PC-3 (cell line): ENCODE measurements at regions not wholly inside any gene's neighbourhood (a gene's known extent, or its start where the extent isn't known, plus 50 kb on each side); places are given as distances from the start of the nearest gene placed in this dataset.

Experiments used
- ATAC-seq: fragments of 200-7000 bp; cut with Tn5 transposase; 2 replicates; pipeline ENCODE4 v1.9.1; 2020; ENCODE audit warnings: mild to moderate bottlenecking, moderate library complexity
- BruUV-seq: library from RNA; stranded (reverse); fragments of 400-500 nt; replicated peaks from 2 replicates; lab custom pipeline; 2021; lab: Mats Ljungman, UMichigan
- CTCF ChIA-PET: fragments of 300-600 bp; sonication (Branson Sonifier 250); formaldehyde crosslinking; loops from one replicate; lab custom pipeline; 2022; ENCODE audit warnings: antibody characterized with exemption; lab: Charles Lee
- POLR2A ChIA-PET: fragments of 300-600 bp; sonication (Branson Sonifier 250); formaldehyde crosslinking; loops from one replicate; lab custom pipeline; 2022; ENCODE audit warnings: antibody characterized with exemption; ENCODE audit not compliant: unreplicated experiment; lab: Charles Lee
- DNase-seq: peaks from one replicate; pipeline ENCODE4 v3.0.0-alpha.2; 2015
- H2AFZ ChIP-seq: fragments of 300-600 bp; sonication (generic); 2 replicates; pipeline ENCODE4 v1.6.0; 2016; ENCODE audit warnings: antibody characterized with exemption, low read length
- H3F3A ChIP-seq: fragments of 300-600 bp; sonication (generic); one replicate; pipeline ENCODE4 v1.6.0; 2017; ENCODE audit warnings: antibody characterized with exemption, low read length, control low read depth, mild to moderate bottlenecking; ENCODE audit not compliant: unreplicated experiment
- H3K27ac ChIP-seq: fragments of 300-600 bp; sonication (generic); 2 replicates; pipeline ENCODE4 v1.5.1; 2016; ENCODE audit warnings: mild to moderate bottlenecking, low read length
- H3K27me3 ChIP-seq: fragments of 300-600 bp; sonication (generic); 2 replicates; pipeline ENCODE4 v1.6.1; 2016; ENCODE audit warnings: low read length, mixed read lengths
- H3K36me3 ChIP-seq: fragments of 300-600 bp; sonication (generic); 2 replicates; pipeline ENCODE4 v1.6.1; 2016; ENCODE audit warnings: low read depth, mixed run types, low read length, mixed read lengths
- H3K4me1 ChIP-seq: fragments of 300-600 bp; sonication (generic); 2 replicates; pipeline ENCODE4 v1.5.1; 2016; ENCODE audit warnings: low read length; ENCODE audit not compliant: insufficient read depth
- H3K4me2 ChIP-seq: fragments of 300-600 bp; sonication (generic); 2 replicates; pipeline ENCODE4 v1.6.0; 2016; ENCODE audit warnings: low read length
- H3K4me3 ChIP-seq: fragments of 300-600 bp; sonication (generic); 2 replicates; pipeline ENCODE4 v1.5.1; 2016; ENCODE audit warnings: mild to moderate bottlenecking, low read length, mixed read lengths
- H3K79me2 ChIP-seq: fragments of 300-600 bp; sonication (generic); 2 replicates; pipeline ENCODE4 v1.6.1; 2017; ENCODE audit warnings: low read length, mixed read lengths
- H3K9ac ChIP-seq: fragments of 300-600 bp; sonication (generic); 2 replicates; pipeline ENCODE4 v1.6.0; 2016; ENCODE audit warnings: mild to moderate bottlenecking, low read length
- H3K9me2 ChIP-seq: fragments of 300-600 bp; sonication (generic); replicated peaks from 2 replicates; pipeline ENCODE4 v1.6.1; 2016; ENCODE audit warnings: mixed run types, low read length, mixed read lengths
- H3K9me3 ChIP-seq: fragments of 300-600 bp; sonication (generic); 2 replicates; pipeline ENCODE4 v1.6.1; 2016; ENCODE audit warnings: low read length, mixed read lengths
- H4K20me1 ChIP-seq: fragments of 300-600 bp; sonication (generic); 2 replicates; pipeline ENCODE4 v1.6.1; 2016; ENCODE audit warnings: low read length, mixed read lengths
- EZH2 ChIP-seq: fragments of 300-600 bp; sonication (generic); IDR thresholded peaks from one replicate; pipeline ENCODE4 v1.6.1; 2017; ENCODE audit warnings: antibody characterized with exemption, mild to moderate bottlenecking, low read length; ENCODE audit not compliant: unreplicated experiment
- EZH2phosphoT487 ChIP-seq: fragments of 300-600 bp; sonication (generic); IDR thresholded peaks from 2 replicates; pipeline ENCODE4 v1.6.1; 2018; ENCODE audit warnings: mild to moderate bottlenecking, antibody characterized with exemption, low read length, borderline replicate concordance
- intact Hi-C: fragments of 100-400 bp; cut with micrococcal nuclease; formaldehyde crosslinking; loops from 2 replicates; pipeline ENCODE4 v1.9.0; 2023
- TF ChIP-seq, protein P1 (sequence below): fragments of 300-600 bp; sonication (generic); conservative IDR thresholded peaks from 2 replicates; pipeline ENCODE4 v1.5.1; 2017; ENCODE audit warnings: antibody characterized with exemption, low read depth, mild to moderate bottlenecking, low read length

- Histone ChIP-seq H3K9me3 (no peaks in the 10 kb centered on the region), H3K4me3 (no peak overlapping the region), H3F3A (no peaks in the 10 kb centered on the region), H3K9me2 (no peaks in the 10 kb centered on the region), H3K4me2 (no peak overlapping the region), H3K79me2 (no peaks in the 10 kb centered on the region), H3K27ac (no peak overlapping the region), H3K36me3 (no peaks in the 10 kb centered on the region), H3K27me3 (peaks cover 7% of the 10 kb centered on the region; the same call in 1 of the 2 replicates), H2AFZ (no peak overlapping the region), H3K4me1 (no peaks in the 10 kb centered on the region), H4K20me1 (no peaks in the 10 kb centered on the region), H3K9ac (no peak overlapping the region)
- ATAC-seq, result no peak
- TF ChIP-seq, protein P1, sequence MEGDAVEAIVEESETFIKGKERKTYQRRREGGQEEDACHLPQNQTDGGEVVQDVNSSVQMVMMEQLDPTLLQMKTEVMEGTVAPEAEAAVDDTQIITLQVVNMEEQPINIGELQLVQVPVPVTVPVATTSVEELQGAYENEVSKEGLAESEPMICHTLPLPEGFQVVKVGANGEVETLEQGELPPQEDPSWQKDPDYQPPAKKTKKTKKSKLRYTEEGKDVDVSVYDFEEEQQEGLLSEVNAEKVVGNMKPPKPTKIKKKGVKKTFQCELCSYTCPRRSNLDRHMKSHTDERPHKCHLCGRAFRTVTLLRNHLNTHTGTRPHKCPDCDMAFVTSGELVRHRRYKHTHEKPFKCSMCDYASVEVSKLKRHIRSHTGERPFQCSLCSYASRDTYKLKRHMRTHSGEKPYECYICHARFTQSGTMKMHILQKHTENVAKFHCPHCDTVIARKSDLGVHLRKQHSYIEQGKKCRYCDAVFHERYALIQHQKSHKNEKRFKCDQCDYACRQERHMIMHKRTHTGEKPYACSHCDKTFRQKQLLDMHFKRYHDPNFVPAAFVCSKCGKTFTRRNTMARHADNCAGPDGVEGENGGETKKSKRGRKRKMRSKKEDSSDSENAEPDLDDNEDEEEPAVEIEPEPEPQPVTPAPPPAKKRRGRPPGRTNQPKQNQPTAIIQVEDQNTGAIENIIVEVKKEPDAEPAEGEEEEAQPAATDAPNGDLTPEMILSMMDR, result no peak
- no peak for TF ChIP-seq EZH2
- no peak for TF ChIP-seq EZH2phosphoT487
- intact Hi-C loops, result no loop called here
- CTCF ChIA-PET, result no interaction called here
- no peak for DNase-seq
- no TSS peak for BruUV-seq
- POLR2A ChIA-PET, result no interaction called here
Observed at GRCh38 chr4:121237069-121237399, 72.9 kb upstream of the TNIP3 start.

DNA sequence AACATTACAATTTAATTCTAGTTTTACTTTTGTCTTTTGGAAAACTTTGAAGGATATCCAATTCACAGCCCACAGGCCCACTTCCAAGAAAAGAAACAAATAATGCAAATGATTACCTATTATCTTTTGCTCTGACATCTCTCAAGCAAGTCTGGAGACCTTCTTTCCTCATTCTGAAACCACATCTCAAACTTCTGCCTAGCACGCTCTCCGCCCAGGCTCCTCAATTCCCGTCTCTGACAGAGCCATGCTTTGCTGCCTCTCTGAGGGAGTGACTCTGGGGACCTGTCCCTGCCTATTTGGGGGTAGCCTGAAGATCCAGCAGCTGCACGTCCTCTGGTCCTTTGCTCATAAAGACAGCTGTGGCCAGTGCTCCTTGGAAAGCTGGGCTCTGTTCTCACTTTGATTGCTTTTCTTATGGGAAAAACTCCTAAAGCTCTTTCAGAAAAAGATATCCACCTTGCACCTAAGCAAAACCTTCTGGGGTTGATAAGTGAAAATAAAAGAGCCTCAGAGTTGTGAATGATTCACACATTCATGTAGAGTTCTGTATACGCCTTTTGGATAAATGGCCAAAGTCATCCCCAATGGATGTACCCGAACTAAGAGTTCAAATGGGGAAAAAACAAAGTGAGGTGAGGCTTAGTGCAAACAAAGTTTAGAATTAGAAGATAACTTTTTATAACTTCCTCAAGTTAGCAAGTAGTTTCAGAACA lies 72.4 kb upstream of the TNIP3 start:
- no peak for ATAC-seq
- no peak for DNase-seq
- no peak overlapping the region for H3K9ac ChIP-seq
- H2AFZ ChIP-seq, result no peak overlapping the region
- H3K27me3 ChIP-seq, result peaks cover 7% of the 10 kb centered on the region; the same call in 1 of the 2 replicates
- no peaks in the 10 kb centered on the region for H3K9me3 ChIP-seq
- no peaks in the 10 kb centered on the region for H3K4me1 ChIP-seq
- H3F3A ChIP-seq, result no peaks in the 10 kb centered on the region
- no peaks in the 10 kb centered on the region for H3K9me2 ChIP-seq
- H4K20me1 ChIP-seq, result no peaks in the 10 kb centered on the region
- intact Hi-C loops, result no loop called here
- H3K27ac ChIP-seq, result no peak overlapping the region
- ChIA-PET CTCF (no interaction called here), POLR2A (no interaction called here)
- no peak for TF ChIP-seq EZH2phosphoT487
- no peak for TF ChIP-seq EZH2
- TF ChIP-seq, protein P1, result no peak
- H3K4me3 ChIP-seq, result no peak overlapping the region
- no peaks in the 10 kb centered on the region for H3K36me3 ChIP-seq
- BruUV-seq, result no TSS peak
- no peaks in the 10 kb centered on the region for H3K79me2 ChIP-seq
- no peak overlapping the region for H3K4me2 ChIP-seq

DNA sequence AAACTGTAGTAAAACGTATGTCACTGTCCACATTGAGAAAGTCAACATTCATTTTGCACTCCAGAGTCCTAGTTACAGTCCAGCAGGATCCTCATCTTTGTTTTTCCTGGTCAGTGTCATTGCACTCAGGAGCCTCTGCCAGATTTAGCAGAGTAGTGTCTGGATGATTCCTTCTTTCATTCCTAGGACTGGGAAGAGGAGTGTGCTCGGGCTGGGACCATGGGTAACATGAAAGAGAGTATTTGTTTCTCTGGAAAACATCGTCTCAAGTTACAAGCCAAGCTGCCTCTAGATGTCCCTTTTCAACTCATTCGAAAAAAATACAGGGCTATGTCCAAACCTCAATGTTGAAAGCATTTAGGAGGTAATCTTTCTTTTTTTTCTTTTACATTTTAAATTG lies 69.9 kb upstream of the TNIP3 start:
- Histone ChIP-seq H3K4me2 (no peak overlapping the region), H3K9ac (no peak overlapping the region), H3K27me3 (peaks cover 7% of the 10 kb centered on the region; the same call in 1 of the 2 replicates), H3K4me1 (no peaks in the 10 kb centered on the region), H3K27ac (no peak overlapping the region), H4K20me1 (no peaks in the 10 kb centered on the region), H3K9me3 (no peaks in the 10 kb centered on the region), H2AFZ (no peak overlapping the region), H3F3A (no peaks in the 10 kb centered on the region), H3K9me2 (no peaks in the 10 kb centered on the region), H3K79me2 (no peaks in the 10 kb centered on the region), H3K36me3 (no peaks in the 10 kb centered on the region), H3K4me3 (no peak overlapping the region)
- TF ChIP-seq EZH2phosphoT487 (no peak), EZH2 (no peak)
- TF ChIP-seq, protein P1, result no peak
- ChIA-PET POLR2A (no interaction called here), CTCF (no interaction called here)
- no TSS peak for BruUV-seq
- no peak for DNase-seq
- no peak for ATAC-seq
- intact Hi-C loops, result no loop called here
